ENCODE measurements at regions not wholly inside any gene's neighbourhood (a gene's known extent, or its start where the extent isn't known, plus 50 kb on each side); places are given as distances from the start of the nearest gene placed in this dataset.

- no peak for DNase-seq (ENCODE audit: low read depth in 3 of 3)
These were observed 56.3 kb upstream of the EYA4 start for GRCh38 chr6:133184798-133185372.

GRCh38 chr6:133185731-133186130 is 55.4 kb upstream of the EYA4 start:
- DNase-seq (ENCODE audit: low read depth in 3 of 3), result no peak

- no peak for DNase-seq (ENCODE audit: low read depth in 3 of 3)
These were observed 54.0 kb upstream of the EYA4 start for GRCh38 chr6:133187114-133187513.

- no peak for DNase-seq (ENCODE audit: low read depth in 3 of 3)
These were observed 53.3 kb upstream of the EYA4 start for GRCh38 chr6:133187657-133188453.

GRCh38 chr6:133190912-133191311 is 50.2 kb upstream of the EYA4 start:
- no peak for DNase-seq (ENCODE audit: low read depth in 3 of 3)

GRCh38 chr6:133191323-133191722 is 49.8 kb upstream of the EYA4 start:
- DNase-seq (ENCODE audit: low read depth in 3 of 3), result no peak
